Stomach (tissue), 4 donors: ENCODE measurements at regions not wholly inside any gene's neighbourhood (a gene's known extent, or its start where the extent isn't known, plus 50 kb on each side); places are given as distances from the start of the nearest gene placed in this dataset.

ENCODE experiments used
- EP300 ChIP-seq: sonication (generic); formaldehyde crosslinking; IDR thresholded peaks from one replicate; pipeline ENCODE4 v1.6.1; 2017; ENCODE audit warnings: antibody characterized with exemption
- POLR2A ChIP-seq, 4 donors: fragments of 450-650 bp; IDR thresholded peaks; one replicate each; pipeline ENCODE4 v1.6.1; 2016; ENCODE audit warnings: antibody characterized with exemption in 4 of 4, control low read depth in 2 of 4, mild to moderate bottlenecking in 1 of 4, moderate library complexity in 1 of 4
- POLR2AphosphoS5 ChIP-seq, 3 donors: sonication (generic); formaldehyde crosslinking; IDR thresholded peaks; one replicate each; pipeline ENCODE4 v1.6.1; 2016; ENCODE audit warnings: antibody characterized with exemption in 3 of 3
- TF ChIP-seq, protein P1 (sequence below), 7 experiments: fragments of 450-650 bp in 4 of 7; fragments of 200-600 bp in 3 of 7; sonication (generic) in 3 of 7; IDR thresholded peaks; one replicate each; pipeline ENCODE4 v1.5.1; 2016 to 2019; ENCODE audit warnings: antibody characterized with exemption in 7 of 7, control low read depth in 2 of 7, mild to moderate bottlenecking in 1 of 7

DNA sequence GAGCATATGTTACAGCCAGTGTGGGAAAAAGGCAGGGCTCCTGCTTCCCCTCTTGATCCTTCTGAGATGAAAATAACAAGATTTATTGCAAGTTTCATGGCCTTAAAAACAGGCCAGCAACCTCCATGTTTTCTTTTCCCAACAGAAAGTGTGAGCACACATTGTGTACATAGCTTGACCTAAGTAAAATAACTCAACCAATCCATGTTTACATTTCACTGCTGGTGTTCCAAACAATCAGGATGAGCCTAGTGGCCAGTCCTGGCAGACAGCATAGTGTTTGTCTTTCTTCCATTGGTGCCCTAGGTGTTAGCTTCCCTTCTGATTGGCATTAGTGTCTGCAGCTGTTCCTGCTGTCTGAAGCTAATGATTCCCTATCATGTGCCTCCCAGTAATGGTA, 847.7 kb downstream of the EPHA3 start:
- TF ChIP-seq, protein P1, sequence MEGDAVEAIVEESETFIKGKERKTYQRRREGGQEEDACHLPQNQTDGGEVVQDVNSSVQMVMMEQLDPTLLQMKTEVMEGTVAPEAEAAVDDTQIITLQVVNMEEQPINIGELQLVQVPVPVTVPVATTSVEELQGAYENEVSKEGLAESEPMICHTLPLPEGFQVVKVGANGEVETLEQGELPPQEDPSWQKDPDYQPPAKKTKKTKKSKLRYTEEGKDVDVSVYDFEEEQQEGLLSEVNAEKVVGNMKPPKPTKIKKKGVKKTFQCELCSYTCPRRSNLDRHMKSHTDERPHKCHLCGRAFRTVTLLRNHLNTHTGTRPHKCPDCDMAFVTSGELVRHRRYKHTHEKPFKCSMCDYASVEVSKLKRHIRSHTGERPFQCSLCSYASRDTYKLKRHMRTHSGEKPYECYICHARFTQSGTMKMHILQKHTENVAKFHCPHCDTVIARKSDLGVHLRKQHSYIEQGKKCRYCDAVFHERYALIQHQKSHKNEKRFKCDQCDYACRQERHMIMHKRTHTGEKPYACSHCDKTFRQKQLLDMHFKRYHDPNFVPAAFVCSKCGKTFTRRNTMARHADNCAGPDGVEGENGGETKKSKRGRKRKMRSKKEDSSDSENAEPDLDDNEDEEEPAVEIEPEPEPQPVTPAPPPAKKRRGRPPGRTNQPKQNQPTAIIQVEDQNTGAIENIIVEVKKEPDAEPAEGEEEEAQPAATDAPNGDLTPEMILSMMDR (IDR thresholded peaks at IDR 0.05) = no peak
- TF ChIP-seq EP300 (no peak), POLR2AphosphoS5 (IDR thresholded peaks at IDR 0.05) (no peak), POLR2A (IDR thresholded peaks at IDR 0.05) (no peak)
